ENCODE measurements at regions not wholly inside any gene's neighbourhood (a gene's known extent, or its start where the extent isn't known, plus 50 kb on each side); places are given as distances from the start of the nearest gene placed in this dataset.
"Not testable (repeated sequence)": the region's sequence is repeated elsewhere in the genome, so short reads cannot be mapped to it uniquely, and the experiment has no call there.

- TF ChIP-seq EZH2phosphoT487 (IDR thresholded peaks at IDR 0.05; ENCODE audit: borderline replicate concordance, low read length); EZH2 (IDR thresholded peaks at IDR 0.05; ENCODE audit: low read length, unreplicated experiment): not testable (repeated sequence)
- TF ChIP-seq, protein P1, sequence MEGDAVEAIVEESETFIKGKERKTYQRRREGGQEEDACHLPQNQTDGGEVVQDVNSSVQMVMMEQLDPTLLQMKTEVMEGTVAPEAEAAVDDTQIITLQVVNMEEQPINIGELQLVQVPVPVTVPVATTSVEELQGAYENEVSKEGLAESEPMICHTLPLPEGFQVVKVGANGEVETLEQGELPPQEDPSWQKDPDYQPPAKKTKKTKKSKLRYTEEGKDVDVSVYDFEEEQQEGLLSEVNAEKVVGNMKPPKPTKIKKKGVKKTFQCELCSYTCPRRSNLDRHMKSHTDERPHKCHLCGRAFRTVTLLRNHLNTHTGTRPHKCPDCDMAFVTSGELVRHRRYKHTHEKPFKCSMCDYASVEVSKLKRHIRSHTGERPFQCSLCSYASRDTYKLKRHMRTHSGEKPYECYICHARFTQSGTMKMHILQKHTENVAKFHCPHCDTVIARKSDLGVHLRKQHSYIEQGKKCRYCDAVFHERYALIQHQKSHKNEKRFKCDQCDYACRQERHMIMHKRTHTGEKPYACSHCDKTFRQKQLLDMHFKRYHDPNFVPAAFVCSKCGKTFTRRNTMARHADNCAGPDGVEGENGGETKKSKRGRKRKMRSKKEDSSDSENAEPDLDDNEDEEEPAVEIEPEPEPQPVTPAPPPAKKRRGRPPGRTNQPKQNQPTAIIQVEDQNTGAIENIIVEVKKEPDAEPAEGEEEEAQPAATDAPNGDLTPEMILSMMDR (conservative IDR thresholded peaks at IDR 0.05; ENCODE audit: low read depth, low read length), result not testable (repeated sequence)
Observed at GRCh38 chr7:94797404-94797803, 110.0 kb upstream of the PPP1R9A start.

All from PC-3 (cell line).